NCI-H2081 (cell line): ENCODE measurements at regions not wholly inside any gene's neighbourhood (a gene's known extent, or its start where the extent isn't known, plus 50 kb on each side); places are given as distances from the start of the nearest gene placed in this dataset.
"Not testable (repeated sequence)": the region's sequence is repeated elsewhere in the genome, so short reads cannot be mapped to it uniquely, and the experiment has no call there.

Source experiments
- DNase-seq, 2 experiments: peaks; one replicate each; lab custom pipeline; 2025; lab: John Stamatoyannopoulos, UW

GRCh38 chr5:176018598-176018997 is 50.5 kb upstream of the THOC3 start:
- not testable (repeated sequence) for DNase-seq

DNA sequence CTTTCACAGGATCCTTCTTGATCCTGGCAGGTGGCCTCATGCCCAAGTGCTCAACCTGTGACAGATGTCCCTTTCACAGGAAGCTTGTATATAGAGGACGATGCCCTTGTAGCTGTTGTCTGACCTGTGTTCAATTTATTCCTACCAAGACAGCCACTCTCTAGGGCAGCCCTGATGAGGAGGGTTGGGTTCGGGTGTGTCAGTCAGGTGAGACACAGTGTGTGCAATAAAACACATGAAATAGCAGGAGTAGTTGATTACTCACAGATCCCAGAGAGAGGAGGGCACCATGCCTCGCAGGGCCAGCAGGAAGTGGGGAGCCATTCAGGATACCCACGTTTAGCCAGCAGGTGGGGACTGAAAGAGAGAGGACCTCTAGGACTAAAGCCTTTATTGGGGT is 52.7 kb upstream of the THOC3 start:
- not testable (repeated sequence) for DNase-seq

- not testable (repeated sequence) for DNase-seq
These were observed 55.4 kb upstream of the THOC3 start for GRCh38 chr5:176023535-176023934.

DNA sequence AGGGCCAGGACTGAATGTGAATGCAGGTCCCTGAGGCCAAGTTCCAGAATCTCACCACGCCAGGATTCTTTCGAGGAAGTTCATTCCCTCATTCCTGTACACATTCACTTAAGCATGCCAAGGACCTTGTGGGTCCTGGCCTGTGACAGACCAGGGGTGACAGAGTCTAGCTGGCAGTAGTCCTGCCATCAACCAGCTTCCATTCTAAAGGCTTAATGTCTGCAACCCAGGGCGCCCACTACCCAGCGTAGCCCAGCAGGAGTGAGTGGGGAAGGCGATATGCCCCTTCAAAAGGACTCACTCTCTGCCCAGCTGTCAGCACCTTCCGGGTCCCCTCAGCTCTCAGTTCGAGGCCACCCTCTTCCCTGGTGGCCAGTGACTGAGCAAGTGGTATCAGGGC is 61.3 kb upstream of the THOC3 start:
- DNase-seq: not testable (repeated sequence)

DNA sequence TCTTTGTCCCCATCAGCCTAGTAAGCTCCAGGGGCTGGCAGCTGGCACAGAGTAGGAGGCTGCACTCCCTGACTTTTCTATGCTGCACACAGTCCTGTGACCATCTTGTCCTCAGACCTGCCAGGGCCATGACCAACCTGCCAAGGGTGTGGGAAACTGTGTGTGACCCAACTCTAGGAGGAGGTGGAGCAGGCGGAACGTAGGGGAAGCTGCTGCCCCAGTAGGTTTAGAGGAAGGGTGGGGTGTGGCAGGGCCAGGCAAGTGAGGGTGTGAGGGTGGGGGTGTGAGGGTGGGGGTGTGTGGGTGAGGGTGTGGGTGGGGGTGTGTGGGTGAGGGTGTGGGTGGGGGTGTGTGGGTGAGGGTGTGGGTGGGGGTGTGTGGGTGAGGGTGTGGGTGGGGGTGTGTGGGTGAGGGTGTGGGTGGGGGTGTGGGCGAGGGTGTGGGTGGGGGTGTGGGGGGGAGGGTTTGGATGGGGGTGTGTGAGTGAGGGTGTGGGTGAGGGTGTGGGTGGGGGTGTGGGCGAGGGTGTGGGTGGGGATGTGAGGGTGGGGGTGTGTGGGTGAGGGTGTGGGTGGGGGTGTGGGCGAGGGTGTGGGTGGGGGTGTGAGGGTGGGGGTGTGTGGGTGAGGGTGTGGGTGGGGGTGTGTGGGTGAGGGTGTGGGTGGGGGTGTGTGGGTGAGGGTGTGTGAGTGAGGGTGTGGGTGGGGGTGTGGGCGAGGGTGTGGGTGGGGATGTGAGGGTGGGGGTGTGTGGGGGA is 62.4 kb upstream of the THOC3 start:
- DNase-seq: not testable (repeated sequence)

DNA sequence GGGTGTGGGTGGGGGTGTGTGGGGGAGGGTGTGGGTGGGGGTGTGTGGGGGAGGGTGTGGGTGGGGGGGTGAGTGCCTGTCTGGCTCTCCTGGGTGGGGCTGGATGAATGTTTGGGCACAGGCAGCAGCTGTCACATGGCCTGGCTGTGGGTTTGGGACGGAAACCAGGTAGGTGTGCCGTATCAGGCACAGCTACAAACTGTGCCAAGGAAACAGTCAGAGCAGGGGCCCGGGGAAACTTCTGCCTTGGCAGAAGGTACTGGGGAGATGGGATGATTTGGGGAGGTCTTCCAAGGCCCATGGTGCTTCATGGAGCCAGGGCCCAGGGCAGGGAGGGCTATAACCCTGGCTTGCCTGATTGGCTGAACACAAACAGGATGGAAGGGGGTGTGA is 63.0 kb upstream of the THOC3 start:
- not testable (repeated sequence) for DNase-seq

DNA sequence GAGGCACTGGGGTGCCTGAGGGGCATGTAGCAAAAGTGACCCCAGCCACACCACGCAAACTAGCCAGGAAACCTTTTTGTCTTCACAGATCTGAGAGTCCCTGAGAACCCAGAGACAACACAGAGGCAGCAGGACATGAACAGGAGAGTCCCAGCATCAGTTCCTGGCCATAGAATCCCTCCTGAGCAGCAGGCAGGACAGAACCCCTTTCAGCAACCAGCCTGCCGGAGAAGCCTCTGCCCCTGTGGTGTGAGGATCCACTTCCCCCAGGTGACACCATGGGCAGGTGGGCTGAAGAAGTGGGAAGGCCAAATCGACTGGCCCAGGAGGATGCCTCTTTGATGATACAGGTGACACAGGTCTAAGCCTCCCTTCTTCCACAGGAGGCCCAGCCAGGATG is 65.1 kb upstream of the THOC3 start:
- DNase-seq: not testable (repeated sequence)

DNA sequence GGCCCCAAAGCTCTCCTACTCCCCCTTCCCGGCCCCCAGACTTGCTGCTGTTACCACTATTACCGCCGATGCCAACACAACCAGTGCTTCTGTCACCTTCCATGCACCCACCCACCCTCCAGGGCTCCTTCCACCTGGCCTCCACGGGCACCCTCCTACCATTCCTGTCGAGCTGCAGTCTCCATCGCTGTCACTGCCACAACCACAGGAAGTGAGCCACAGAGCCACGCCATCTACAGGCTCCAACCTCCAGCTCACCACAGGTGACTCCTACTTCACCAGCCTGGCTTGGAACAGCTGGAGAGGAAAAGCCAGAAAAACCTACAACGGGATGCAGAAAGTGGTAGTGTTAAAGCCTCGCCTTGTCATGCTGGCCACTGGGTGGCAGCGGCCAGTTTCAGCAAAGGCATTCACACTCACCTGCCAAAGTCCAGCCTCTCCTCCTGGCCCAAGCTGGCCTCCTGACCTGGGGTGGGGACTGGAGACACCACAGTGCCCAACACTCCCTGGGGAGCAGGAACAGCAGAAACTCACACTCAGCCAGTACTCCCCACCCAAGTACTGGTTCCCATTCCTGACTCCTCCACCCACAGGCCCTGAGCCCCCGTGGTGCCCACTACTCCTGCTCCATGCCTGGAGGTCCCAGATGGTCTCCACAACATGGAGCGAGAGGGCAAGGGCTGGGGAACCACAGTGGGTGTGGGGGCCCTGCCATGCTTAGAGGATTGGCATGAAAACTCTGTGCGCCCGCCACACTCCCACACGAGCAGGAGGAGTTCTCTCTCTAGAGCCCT is 66.5 kb upstream of the THOC3 start:
- DNase-seq: not testable (repeated sequence)

GRCh38 chr5:176035201-176035530 is 67.1 kb upstream of the THOC3 start:
- not testable (repeated sequence) for DNase-seq

GRCh38 chr5:176035816-176036308 is 67.7 kb upstream of the THOC3 start:
- not testable (repeated sequence) for DNase-seq

GRCh38 chr5:176036391-176036790 is 68.3 kb upstream of the THOC3 start:
- DNase-seq: not testable (repeated sequence)

DNA sequence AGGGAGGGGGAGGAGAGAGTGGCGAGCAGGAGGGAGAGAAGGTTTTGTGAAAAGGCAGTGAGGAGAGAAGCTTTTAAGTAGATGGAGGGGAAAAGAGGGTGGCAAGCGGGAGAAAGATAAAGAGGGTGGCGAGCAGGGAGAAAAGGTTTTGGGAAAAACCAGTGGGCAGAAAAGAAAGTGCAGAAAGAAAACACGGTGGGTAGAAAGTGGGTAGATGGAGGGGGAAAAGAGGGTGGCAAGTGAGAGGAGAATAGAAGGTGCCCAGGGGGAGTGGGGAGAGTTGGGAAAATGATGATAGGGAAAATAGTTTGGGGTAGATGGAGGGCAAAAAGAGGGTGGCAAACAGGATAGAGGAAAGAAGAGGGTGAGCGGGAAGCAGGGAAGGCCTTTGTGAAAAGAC is 69.1 kb upstream of the THOC3 start:
- not testable (repeated sequence) for DNase-seq

- DNase-seq: not testable (repeated sequence)
These were observed 72.1 kb upstream of the THOC3 start for GRCh38 chr5:176040105-176040801.

DNA sequence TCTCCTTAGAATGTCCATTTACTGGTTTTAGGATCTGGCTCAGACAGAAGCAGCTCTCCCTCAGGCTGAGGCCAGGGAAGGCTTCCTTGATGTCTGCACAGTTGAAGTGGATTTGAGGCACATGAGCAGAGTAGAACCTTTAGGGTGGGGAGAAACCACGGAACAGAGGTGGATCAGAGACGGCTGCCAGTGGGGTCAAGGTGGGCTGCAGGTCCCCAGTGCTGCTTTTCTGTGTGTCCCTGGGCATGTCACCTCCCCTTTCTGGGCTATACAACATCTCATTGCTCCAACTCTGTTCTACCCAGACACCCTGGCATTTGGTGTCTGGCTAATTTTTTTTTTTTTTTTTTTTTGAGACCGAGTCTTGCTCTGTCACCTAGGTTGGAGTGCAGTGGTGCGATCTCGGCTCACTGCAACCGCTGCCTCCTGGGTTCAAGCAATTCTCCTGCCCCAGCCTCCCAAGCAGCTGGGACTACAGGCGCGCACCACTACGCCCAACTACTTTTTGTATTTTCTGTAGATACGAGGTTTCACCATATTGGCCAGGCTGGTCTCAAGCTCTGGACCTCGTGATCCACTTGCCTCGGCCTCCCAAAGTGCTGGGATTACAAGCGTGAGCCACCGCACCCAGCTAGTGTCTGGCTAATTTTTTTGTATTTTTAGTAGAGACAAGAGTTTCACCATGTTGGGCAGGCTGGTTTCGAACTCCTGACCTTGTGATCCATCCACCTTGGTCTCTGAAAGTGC is 73.3 kb upstream of the THOC3 start:
- not testable (repeated sequence) for DNase-seq

- DNase-seq: not testable (repeated sequence)
These were observed 74.0 kb upstream of the THOC3 start for GRCh38 chr5:176042020-176042658.

GRCh38 chr5:176043252-176043829 is 75.2 kb upstream of the THOC3 start:
- DNase-seq: not testable (repeated sequence)

DNA sequence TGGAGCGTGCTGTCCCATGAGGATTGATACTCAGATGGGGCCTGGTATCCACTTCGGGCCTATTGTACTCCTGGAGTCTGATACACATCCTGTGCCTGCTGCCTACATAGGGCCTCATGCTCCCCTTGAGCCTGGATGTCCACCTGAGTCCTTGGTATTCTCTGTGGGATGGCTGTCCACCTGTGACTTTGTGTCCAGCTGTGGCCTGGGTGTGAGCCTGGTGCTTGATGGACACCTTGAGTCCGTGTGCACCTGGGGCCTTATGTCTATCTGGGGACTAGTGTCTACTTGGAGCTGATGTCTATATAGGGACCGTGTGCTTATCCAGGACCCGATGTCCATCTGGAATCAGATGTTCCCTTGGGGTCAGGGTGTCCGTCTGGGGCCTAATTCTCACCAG is 75.9 kb upstream of the THOC3 start:
- DNase-seq: not testable (repeated sequence)

DNA sequence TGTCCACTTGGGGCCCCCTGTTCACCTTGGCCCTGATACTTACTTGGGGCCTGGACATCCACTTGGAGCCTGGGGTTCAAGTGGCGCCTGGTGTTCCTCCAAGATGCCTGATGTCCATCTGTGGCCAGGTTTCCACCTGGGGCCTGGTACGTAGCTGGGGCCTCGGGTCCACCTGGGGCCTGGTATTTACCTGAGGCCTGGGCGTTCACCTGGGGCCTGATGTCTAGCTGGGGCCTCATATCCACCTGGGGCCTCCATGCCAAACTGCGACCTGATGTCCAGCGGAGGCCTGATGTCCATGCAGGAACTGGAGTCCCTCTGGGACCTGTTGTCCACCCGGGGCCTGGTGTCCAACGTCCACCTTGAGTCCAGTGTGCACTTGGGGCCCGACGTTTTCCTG is 76.3 kb upstream of the THOC3 start:
- not testable (repeated sequence) for DNase-seq

GRCh38 chr5:176045442-176045841 is 77.3 kb upstream of the THOC3 start:
- DNase-seq: not testable (repeated sequence)

DNA sequence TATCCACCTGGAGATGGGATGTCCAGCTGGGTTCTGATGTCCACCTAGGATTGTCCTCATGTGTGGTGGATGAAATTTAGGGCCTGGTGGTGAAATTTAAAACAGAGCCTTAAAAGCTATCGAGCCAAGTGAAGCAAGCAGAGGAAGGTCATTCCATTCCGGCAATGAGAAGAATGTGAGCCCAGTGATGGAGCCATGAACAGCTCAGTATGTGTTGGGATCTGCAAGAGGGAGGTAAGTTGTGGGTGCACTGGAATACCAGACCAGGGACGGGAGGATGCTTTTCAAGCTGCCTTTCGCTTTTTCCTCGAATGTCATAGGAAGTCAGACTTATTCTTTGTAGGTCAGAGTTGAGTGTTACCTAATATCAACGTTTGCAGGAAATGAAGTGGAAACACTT is 80.6 kb upstream of the THOC3 start:
- DNase-seq: not testable (repeated sequence)
